ENCODE measurements at regions not wholly inside any gene's neighbourhood (a gene's known extent, or its start where the extent isn't known, plus 50 kb on each side); places are given as distances from the start of the nearest gene placed in this dataset.
"Not testable (repeated sequence)": the region's sequence is repeated elsewhere in the genome, so short reads cannot be mapped to it uniquely, and the experiment has no call there.

- ATAC-seq (ENCODE audit: low FRiP score in 2 of 2) (no peak), DNase-seq (no peak)
- 79 to 83% methylated on average over 3 of the region's 3 CpGs for WGBS, 2 donors
- Histone ChIP-seq H3K27me3 (no peaks in the 10 kb centered on the region), H3K4me1 (no peaks in the 10 kb centered on the region), H3K27ac (no peak overlapping the region), H3K9me3 (no peaks in the 10 kb centered on the region), H3K36me3 (no peaks in the 10 kb centered on the region), H3K4me3 (no peak overlapping the region)
- no peak for TF ChIP-seq POLR2A (IDR thresholded peaks at IDR 0.05)
- TF ChIP-seq POLR2AphosphoS5 (IDR thresholded peaks at IDR 0.05): no peak
- TF ChIP-seq EP300 (IDR thresholded peaks at IDR 0.05): no peak
- TF ChIP-seq, protein P1, sequence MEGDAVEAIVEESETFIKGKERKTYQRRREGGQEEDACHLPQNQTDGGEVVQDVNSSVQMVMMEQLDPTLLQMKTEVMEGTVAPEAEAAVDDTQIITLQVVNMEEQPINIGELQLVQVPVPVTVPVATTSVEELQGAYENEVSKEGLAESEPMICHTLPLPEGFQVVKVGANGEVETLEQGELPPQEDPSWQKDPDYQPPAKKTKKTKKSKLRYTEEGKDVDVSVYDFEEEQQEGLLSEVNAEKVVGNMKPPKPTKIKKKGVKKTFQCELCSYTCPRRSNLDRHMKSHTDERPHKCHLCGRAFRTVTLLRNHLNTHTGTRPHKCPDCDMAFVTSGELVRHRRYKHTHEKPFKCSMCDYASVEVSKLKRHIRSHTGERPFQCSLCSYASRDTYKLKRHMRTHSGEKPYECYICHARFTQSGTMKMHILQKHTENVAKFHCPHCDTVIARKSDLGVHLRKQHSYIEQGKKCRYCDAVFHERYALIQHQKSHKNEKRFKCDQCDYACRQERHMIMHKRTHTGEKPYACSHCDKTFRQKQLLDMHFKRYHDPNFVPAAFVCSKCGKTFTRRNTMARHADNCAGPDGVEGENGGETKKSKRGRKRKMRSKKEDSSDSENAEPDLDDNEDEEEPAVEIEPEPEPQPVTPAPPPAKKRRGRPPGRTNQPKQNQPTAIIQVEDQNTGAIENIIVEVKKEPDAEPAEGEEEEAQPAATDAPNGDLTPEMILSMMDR (IDR thresholded peaks at IDR 0.05): no peak
These were observed 330.2 kb upstream of the FZD8 start for GRCh38 chr10:35972275-35972674.

DNA sequence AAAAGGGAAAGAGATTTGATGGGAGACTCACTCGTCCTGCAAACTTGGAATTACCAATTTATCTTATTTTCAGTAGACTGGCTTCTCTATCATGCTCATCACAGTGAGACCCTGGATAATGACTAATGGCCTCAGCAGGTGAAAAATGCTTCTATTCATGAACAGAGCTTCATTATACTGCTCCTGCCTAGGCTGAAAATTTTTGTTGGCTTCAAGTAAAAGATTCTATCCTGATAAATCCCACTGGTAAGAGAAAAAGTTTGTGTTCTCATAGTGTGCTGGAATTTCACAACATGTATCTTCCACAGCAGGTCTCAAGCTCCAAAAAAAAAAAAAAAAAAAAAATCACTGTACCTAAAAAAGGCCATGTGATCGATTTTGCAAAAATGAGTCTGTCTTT, 329.3 kb upstream of the FZD8 start:
- H3K27me3 ChIP-seq: no peaks in the 10 kb centered on the region
- no peak for TF ChIP-seq EP300 (IDR thresholded peaks at IDR 0.05)
- TF ChIP-seq, protein P1 (IDR thresholded peaks at IDR 0.05): no peak
- TF ChIP-seq POLR2AphosphoS5 (IDR thresholded peaks at IDR 0.05): no peak
- no peak for TF ChIP-seq POLR2A (IDR thresholded peaks at IDR 0.05)
- ATAC-seq (ENCODE audit: low FRiP score in 2 of 2) (no peak), DNase-seq (no peak)
- H3K27ac ChIP-seq: no peak overlapping the region
- no peaks in the 10 kb centered on the region for H3K9me3 ChIP-seq
- WGBS, 2 donors: 84 to 85% methylated on average over 2 of the region's 2 CpGs
- H3K4me1 ChIP-seq: no peaks in the 10 kb centered on the region
- no peaks in the 10 kb centered on the region for H3K36me3 ChIP-seq
- no peak overlapping the region for H3K4me3 ChIP-seq

- TF ChIP-seq, protein P1 (IDR thresholded peaks at IDR 0.05): no peak
- no peak for TF ChIP-seq EP300 (IDR thresholded peaks at IDR 0.05)
- no peak for TF ChIP-seq POLR2A (IDR thresholded peaks at IDR 0.05)
- no peak for TF ChIP-seq POLR2AphosphoS5 (IDR thresholded peaks at IDR 0.05)
- Histone ChIP-seq H3K27ac (no peak overlapping the region), H3K4me1 (no peaks in the 10 kb centered on the region), H3K9me3 (no peaks in the 10 kb centered on the region), H3K4me3 (no peak overlapping the region), H3K27me3 (no peaks in the 10 kb centered on the region), H3K36me3 (no peaks in the 10 kb centered on the region)
- no peak for DNase-seq
- no peak for ATAC-seq (ENCODE audit: low FRiP score in 2 of 2)
- 86 to 90% methylated on average over 1 of the region's 1 CpG for WGBS, 2 donors
These were observed 321.6 kb upstream of the FZD8 start for GRCh38 chr10:35963685-35964084.

GRCh38 chr10:35961501-35961900, 319.4 kb upstream of the FZD8 start:
- 92 to 93% methylated on average over 3 of the region's 3 CpGs for WGBS, 2 donors
- ATAC-seq (ENCODE audit: low FRiP score in 2 of 2): no peak

DNA sequence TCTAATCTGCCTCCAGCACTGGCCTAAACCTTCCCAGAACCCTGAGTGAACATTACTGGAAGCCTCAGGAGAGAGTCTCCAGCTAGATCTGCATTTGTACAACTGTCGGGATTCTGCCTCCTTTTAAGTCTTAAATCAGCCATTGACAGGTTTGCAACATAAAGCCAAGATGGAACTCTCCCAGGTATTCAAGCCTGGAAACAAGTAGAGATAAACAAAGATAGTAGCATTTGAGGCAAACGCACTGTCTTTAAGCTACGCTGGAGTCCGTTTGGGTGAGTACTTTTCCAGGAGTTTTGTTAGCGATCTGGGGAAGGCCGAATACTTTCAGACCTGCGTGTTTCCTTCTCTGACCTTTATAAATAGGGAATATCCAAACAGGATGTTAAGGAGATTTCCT, 317.2 kb upstream of the FZD8 start:
- H3K27me3 ChIP-seq: no peaks in the 10 kb centered on the region
- H3K9me3 ChIP-seq: no peaks in the 10 kb centered on the region
- TF ChIP-seq EP300 (IDR thresholded peaks at IDR 0.05) (no peak), POLR2A (IDR thresholded peaks at IDR 0.05) (no peak), POLR2AphosphoS5 (IDR thresholded peaks at IDR 0.05) (no peak)
- TF ChIP-seq, protein P1 (IDR thresholded peaks at IDR 0.05): no peak
- WGBS, 2 donors: 49 to 56% methylated on average over 7 of the region's 7 CpGs
- no peak for DNase-seq
- no peaks in the 10 kb centered on the region for H3K36me3 ChIP-seq
- ATAC-seq (ENCODE audit: low FRiP score in 2 of 2): no peak
- H3K4me1 ChIP-seq: no peaks in the 10 kb centered on the region
- no peak overlapping the region for H3K4me3 ChIP-seq
- H3K27ac ChIP-seq: peak overlapping the region in 1 of 4 donors; percentile 55

More at GRCh38 chr10:35961501-35961900, 319.4 kb upstream of the FZD8 start:
- H3K9me3 ChIP-seq: no peaks in the 10 kb centered on the region
- no peak overlapping the region for H3K27ac ChIP-seq
- no peak overlapping the region for H3K4me3 ChIP-seq
- H3K27me3 ChIP-seq: no peaks in the 10 kb centered on the region
- no peaks in the 10 kb centered on the region for H3K36me3 ChIP-seq
- H3K4me1 ChIP-seq: no peaks in the 10 kb centered on the region
- no peak for TF ChIP-seq POLR2A (IDR thresholded peaks at IDR 0.05)
- TF ChIP-seq EP300 (IDR thresholded peaks at IDR 0.05): no peak
- TF ChIP-seq, protein P1 (IDR thresholded peaks at IDR 0.05): no peak
- TF ChIP-seq POLR2AphosphoS5 (IDR thresholded peaks at IDR 0.05): no peak
- no peak for DNase-seq

DNA sequence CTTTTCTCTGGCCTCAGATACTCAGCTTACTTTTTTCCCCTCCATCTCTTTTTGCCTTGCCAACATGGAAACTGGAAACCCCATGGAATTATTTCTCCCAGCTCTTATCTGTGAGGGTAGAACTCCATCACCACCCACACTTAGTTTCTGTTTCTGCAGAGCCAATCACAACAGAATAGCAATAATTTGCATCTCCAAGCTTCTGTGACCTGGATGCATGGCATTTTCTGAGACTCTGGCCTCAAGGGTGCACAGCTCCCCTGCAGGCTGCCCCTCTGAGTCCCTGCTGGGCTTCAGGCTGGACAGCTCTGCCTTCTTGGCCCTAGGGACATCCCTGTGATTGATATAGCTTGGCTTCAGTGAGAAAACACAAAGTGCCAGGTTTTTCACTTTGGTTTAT, 316.5 kb upstream of the FZD8 start:
- not testable (repeated sequence) for H3K36me3 ChIP-seq; H3K4me3 ChIP-seq; H3K9me3 ChIP-seq; H3K27me3 ChIP-seq; H3K4me1 ChIP-seq; DNase-seq; ATAC-seq (ENCODE audit: low FRiP score in 2 of 2); H3K27ac ChIP-seq

All from upper lobe of left lung (tissue), 6 donors.